HG03571 (cell line): ENCODE measurements at regions not wholly inside any gene's neighbourhood (a gene's known extent, or its start where the extent isn't known, plus 50 kb on each side); places are given as distances from the start of the nearest gene placed in this dataset.

Experiments
- ATAC-seq: cut with Tn5 transposase; IDR thresholded peaks from one replicate; pipeline ENCODE4 v1.9.1; 2021; ENCODE audit not compliant: unreplicated experiment

- ATAC-seq = no peak
Measured at GRCh38 chr22:48340191-48340590, 1487.5 kb downstream of the BRD1 start.

- ATAC-seq = no peak
Measured at GRCh38 chr22:48338793-48339705, 1488.6 kb downstream of the BRD1 start.

GRCh38 chr22:48337957-48338792 is 1489.5 kb downstream of the BRD1 start:
- no peak for ATAC-seq

GRCh38 chr22:48336339-48337060 is 1491.2 kb downstream of the BRD1 start:
- no peak for ATAC-seq

- no peak for ATAC-seq
Measured at GRCh38 chr22:48335442-48336139, 1492.1 kb downstream of the BRD1 start.

- no peak for ATAC-seq
Measured at GRCh38 chr22:48334971-48335370, 1492.7 kb downstream of the BRD1 start.

GRCh38 chr22:48333816-48334735 is 1493.6 kb downstream of the BRD1 start:
- no peak for ATAC-seq

GRCh38 chr22:48333323-48333763 is 1494.3 kb downstream of the BRD1 start:
- no peak for ATAC-seq

GRCh38 chr22:48332438-48333322 is 1495.0 kb downstream of the BRD1 start:
- no peak for ATAC-seq

GRCh38 chr22:48331691-48332220 is 1495.9 kb downstream of the BRD1 start:
- no peak for ATAC-seq

GRCh38 chr22:48331266-48331665 is 1496.4 kb downstream of the BRD1 start:
- ATAC-seq = no peak

GRCh38 chr22:48327721-48328120 is 1500.0 kb downstream of the BRD1 start:
- no peak for ATAC-seq

- no peak for ATAC-seq
Measured at GRCh38 chr22:48323746-48324145, 1503.9 kb downstream of the BRD1 start.

- ATAC-seq = no peak
Measured at GRCh38 chr22:48322907-48323306, 1504.8 kb downstream of the BRD1 start.

GRCh38 chr22:48321986-48322545 is 1505.6 kb downstream of the BRD1 start:
- ATAC-seq = no peak

- ATAC-seq = no peak
Measured at GRCh38 chr22:48320683-48321451, 1506.8 kb downstream of the BRD1 start.

- ATAC-seq = no peak
Measured at GRCh38 chr22:48320048-48320682, 1507.5 kb downstream of the BRD1 start.
